ENCODE measurements at regions not wholly inside any gene's neighbourhood (a gene's known extent, or its start where the extent isn't known, plus 50 kb on each side); places are given as distances from the start of the nearest gene placed in this dataset.
A peak's percentile ranks its signal among the peaks of the same experiment; 100 is the strongest.

GRCh38 chr22:27594020-27594419 lies 207.5 kb downstream of the MN1 start:
- Histone ChIP-seq H4K20me1 (no peaks in the 10 kb centered on the region), H3K9ac (no peak overlapping the region), H3K4me2 (peak overlapping the region in 8 of 11 experiments; percentile 75 to 96 (median 88); a peak in 14 of 22 replicates), H3K4me1 (peaks cover 14 to 58% (median 43%) of the 10 kb centered on the region in 10 experiments; a peak in 19 of 20 replicates), H3K4me3 (no peak overlapping the region), H3K36me3 (no peaks in the 10 kb centered on the region), H3K27me3 (no peaks in the 10 kb centered on the region), H3K27ac (0 out of 22 replicates have a peak overlapping the region, but pooled peaks of 1 of the 11 experiments have one; percentile 3), H3K9me3 (replicated peaks in 1 of 11) (peaks cover 0 to 4% (median 0%) of the 10 kb centered on the region in 11 experiments; a peak in 2 of 22 replicates)
- TF ChIP-seq Cebpa-rat (IDR thresholded peaks at IDR 0.05), result no peak

- 0 out of 22 replicates have a peak overlapping the region, but pooled peaks of 1 of the 11 experiments have one; percentile 3 for H3K27ac ChIP-seq
- H3K9ac ChIP-seq, result no peak overlapping the region
- H3K36me3 ChIP-seq, result no peaks in the 10 kb centered on the region
- no peak for TF ChIP-seq Cebpa-rat (IDR thresholded peaks at IDR 0.05)
- peaks cover 14 to 58% (median 46%) of the 10 kb centered on the region in 10 experiments; a peak in 19 of 20 replicates for H3K4me1 ChIP-seq
- no peaks in the 10 kb centered on the region for H3K27me3 ChIP-seq
- no peaks in the 10 kb centered on the region for H4K20me1 ChIP-seq
- H3K4me2 ChIP-seq, result peak overlapping the region in 6 of 11 experiments; percentile 85 to 96 (median 90); a peak in 8 of 22 replicates
- H3K9me3 ChIP-seq (replicated peaks in 1 of 11), result peaks cover 0 to 4% (median 0%) of the 10 kb centered on the region in 11 experiments; a peak in 2 of 22 replicates
- no peak overlapping the region for H3K4me3 ChIP-seq
These were observed 207.0 kb downstream of the MN1 start for GRCh38 chr22:27594474-27595134.

GRCh38 chr22:27596133-27596870 lies 205.3 kb downstream of the MN1 start:
- H3K9ac ChIP-seq, result no peak overlapping the region
- no peak for TF ChIP-seq Cebpa-rat (IDR thresholded peaks at IDR 0.05)
- no peaks in the 10 kb centered on the region for H4K20me1 ChIP-seq
- H3K27me3 ChIP-seq, result no peaks in the 10 kb centered on the region
- H3K36me3 ChIP-seq, result no peaks in the 10 kb centered on the region
- peaks cover 6 to 53% (median 38%) of the 10 kb centered on the region in 10 experiments; a peak in 19 of 20 replicates for H3K4me1 ChIP-seq
- H3K27ac ChIP-seq, result no peak overlapping the region
- H3K4me3 ChIP-seq, result no peak overlapping the region
- H3K4me2 ChIP-seq, result no peak overlapping the region
- H3K9me3 ChIP-seq (replicated peaks in 1 of 11), result peaks cover 0 to 4% (median 0%) of the 10 kb centered on the region in 11 experiments; a peak in 2 of 22 replicates

GRCh38 chr22:27597703-27598444 lies 203.7 kb downstream of the MN1 start:
- Histone ChIP-seq H3K36me3 (no peaks in the 10 kb centered on the region), H3K27ac (no peak overlapping the region)

GRCh38 chr22:27598792-27599191 lies 202.8 kb downstream of the MN1 start:
- TF ChIP-seq Cebpa-rat (IDR thresholded peaks at IDR 0.05), result no peak
- H4K20me1 ChIP-seq, result no peaks in the 10 kb centered on the region
- peaks cover 0 to 43% (median 15%) of the 10 kb centered on the region in 10 experiments; a peak in 16 of 20 replicates for H3K4me1 ChIP-seq
- H3K4me3 ChIP-seq, result no peak overlapping the region
- peaks cover 0 to 4% (median 0%) of the 10 kb centered on the region in 11 experiments; a peak in 2 of 22 replicates for H3K9me3 ChIP-seq (replicated peaks in 1 of 11)
- no peak overlapping the region; a peak in 1 of 22 replicates for H3K27ac ChIP-seq
- H3K27me3 ChIP-seq, result no peaks in the 10 kb centered on the region
- no peak overlapping the region for H3K9ac ChIP-seq
- no peaks in the 10 kb centered on the region for H3K36me3 ChIP-seq
- H3K4me2 ChIP-seq, result 0 out of 22 replicates have a peak overlapping the region, but pooled peaks of 2 of the 11 experiments have one; percentile 2 to 10

More at GRCh38 chr22:27597703-27598444, 203.7 kb downstream of the MN1 start:
- H3K4me3 ChIP-seq, result no peak overlapping the region
- no peak for TF ChIP-seq Cebpa-rat (IDR thresholded peaks at IDR 0.05)
- H3K9me3 ChIP-seq (replicated peaks in 1 of 11), result peaks cover 0 to 4% (median 0%) of the 10 kb centered on the region in 11 experiments; a peak in 2 of 22 replicates
- H4K20me1 ChIP-seq, result no peaks in the 10 kb centered on the region
- no peaks in the 10 kb centered on the region for H3K27me3 ChIP-seq
- H3K4me2 ChIP-seq, result no peak overlapping the region
- peaks cover 0 to 47% (median 24%) of the 10 kb centered on the region in 10 experiments; a peak in 16 of 20 replicates for H3K4me1 ChIP-seq
- H3K9ac ChIP-seq, result no peak overlapping the region

- H3K27me3 ChIP-seq, result no peaks in the 10 kb centered on the region
- no peaks in the 10 kb centered on the region for H4K20me1 ChIP-seq
- peaks cover 0 to 25% (median 9%) of the 10 kb centered on the region in 10 experiments; a peak in 13 of 20 replicates for H3K4me1 ChIP-seq
- peaks cover 0 to 9% (median 4%) of the 10 kb centered on the region in 11 experiments; a peak in 6 of 22 replicates for H3K9me3 ChIP-seq (replicated peaks in 1 of 11)
- no peak overlapping the region for H3K9ac ChIP-seq
- H3K36me3 ChIP-seq, result no peaks in the 10 kb centered on the region
- no peak overlapping the region for H3K27ac ChIP-seq
- H3K4me2 ChIP-seq, result peak overlapping the region in 3 of 11 experiments; percentile 32 to 48 (median 43); a peak in 5 of 22 replicates
- TF ChIP-seq Cebpa-rat (IDR thresholded peaks at IDR 0.05), result no peak
- no peak overlapping the region for H3K4me3 ChIP-seq
These were observed 200.4 kb downstream of the MN1 start for GRCh38 chr22:27601195-27601594.

GRCh38 chr22:27602390-27602789 lies 199.2 kb downstream of the MN1 start:
- H3K27ac ChIP-seq, result no peak overlapping the region
- H3K27me3 ChIP-seq, result no peaks in the 10 kb centered on the region
- H3K4me3 ChIP-seq, result no peak overlapping the region
- H3K4me1 ChIP-seq, result peaks cover 0 to 35% (median 12%) of the 10 kb centered on the region in 10 experiments; a peak in 13 of 20 replicates
- no peak for TF ChIP-seq Cebpa-rat (IDR thresholded peaks at IDR 0.05)
- no peaks in the 10 kb centered on the region; a peak in 1 of 22 replicates for H4K20me1 ChIP-seq
- H3K9ac ChIP-seq, result no peak overlapping the region
- peak overlapping the region in 2 of 11 experiments; percentile 32 to 48; a peak in 1 of 22 replicates for H3K4me2 ChIP-seq
- peaks cover 0 to 9% (median 4%) of the 10 kb centered on the region in 11 experiments; a peak in 6 of 22 replicates for H3K9me3 ChIP-seq (replicated peaks in 1 of 11)
- no peaks in the 10 kb centered on the region for H3K36me3 ChIP-seq

GRCh38 chr22:27603111-27603799 lies 198.3 kb downstream of the MN1 start:
- Histone ChIP-seq H3K27ac (no peak overlapping the region), H3K9me3 (replicated peaks in 1 of 11) (peaks cover 0 to 9% (median 4%) of the 10 kb centered on the region in 11 experiments; a peak in 6 of 22 replicates), H3K9ac (no peak overlapping the region), H3K4me2 (no peak overlapping the region), H4K20me1 (no peaks in the 10 kb centered on the region; a peak in 1 of 22 replicates), H3K36me3 (no peaks in the 10 kb centered on the region), H3K27me3 (no peaks in the 10 kb centered on the region), H3K4me1 (peaks cover 0 to 40% (median 12%) of the 10 kb centered on the region in 10 experiments; a peak in 13 of 20 replicates), H3K4me3 (no peak overlapping the region)
- TF ChIP-seq Cebpa-rat (IDR thresholded peaks at IDR 0.05), result no peak

All from BLaER1 treated with 17β-estradiol and CSF1 and Interleukin-3, amounts not matched to agents 10 nM and 100 nM (cell line).